OCI-LY3 (cell line): ENCODE measurements at regions not wholly inside any gene's neighbourhood (a gene's known extent, or its start where the extent isn't known, plus 50 kb on each side); places are given as distances from the start of the nearest gene placed in this dataset.
"Not testable (repeated sequence)": the region's sequence is repeated elsewhere in the genome, so short reads cannot be mapped to it uniquely, and the experiment has no call there.

ENCODE experiments used
- H2AFZ ChIP-seq: fragments of 200-600, 300-600 bp; shearing (Covaris generic); 2 replicates; pipeline ENCODE4 v1.6.0; 2014; ENCODE audit warnings: antibody characterized with exemption, low read depth, low read length
- H3K27ac ChIP-seq: fragments of 200-600, 300-600 bp; sonication (generic); 2 replicates; pipeline ENCODE4 v1.5.1; 2014; ENCODE audit warnings: mild to moderate bottlenecking, low read length, moderate library complexity, mixed read lengths
- H3K27me3 ChIP-seq: fragments of 200-600, 300-600 bp; sonication (generic); 2 replicates; pipeline ENCODE4 v1.6.1; 2014; ENCODE audit warnings: low read depth, low read length, mixed read lengths
- H3K36me3 ChIP-seq: fragments of 200-600, 300-600 bp; sonication (generic); replicated peaks from 2 replicates; pipeline ENCODE3; 2014; ENCODE audit warnings: low read depth, low read length, mixed read lengths
- H3K4me1 ChIP-seq: fragments of 300-600, 200-600 bp; sonication (generic); 2 replicates; pipeline ENCODE4 v1.6.1; 2014; ENCODE audit warnings: low read length, mixed read lengths
- H3K4me2 ChIP-seq: fragments of 200-600, 300-600 bp; sonication (generic); 2 replicates; pipeline ENCODE4 v1.6.1; 2014; ENCODE audit warnings: low read length, mixed read lengths
- H3K4me3 ChIP-seq: fragments of 300-600, 200-600 bp; sonication (generic); 2 replicates; pipeline ENCODE4 v1.5.1; 2014; ENCODE audit warnings: antibody characterized with exemption, mild to moderate bottlenecking, low read length, moderate library complexity
- H3K79me2 ChIP-seq: fragments of 300-600, 200-600 bp; shearing (Covaris generic); 2 replicates; pipeline ENCODE4 v1.6.1; 2014; ENCODE audit warnings: mild to moderate bottlenecking, low read length, mixed read lengths
- H3K9ac ChIP-seq: fragments of 300-600, 200-600 bp; shearing (Covaris generic); 2 replicates; pipeline ENCODE4 v1.6.0; 2014; ENCODE audit warnings: mild to moderate bottlenecking, low read length, moderate library complexity
- H3K9me3 ChIP-seq: fragments of 200-600, 300-600 bp; shearing (Covaris generic); 2 replicates; pipeline ENCODE4 v1.6.1; 2014; ENCODE audit warnings: low read length, mixed read lengths; ENCODE audit not compliant: insufficient read depth
- H4K20me1 ChIP-seq: fragments of 200-600, 300-600 bp; sonication (generic); 2 replicates; pipeline ENCODE4 v1.6.1; 2016; ENCODE audit warnings: low read length, mixed read lengths; ENCODE audit not compliant: insufficient read depth
- CTCF ChIP-seq: fragments of 200-600, 300-600 bp; sonication (generic); IDR thresholded peaks from 2 replicates; pipeline ENCODE4 v1.5.1; 2014; ENCODE audit warnings: antibody characterized with exemption, low read length, low read depth
- EZH2phosphoT487 ChIP-seq: fragments of 200-600 bp; shearing (Covaris generic); IDR thresholded peaks from 2 replicates; pipeline ENCODE4 v1.6.1; 2018; ENCODE audit warnings: antibody characterized with exemption, mixed run types, low read depth

- Histone ChIP-seq H3K4me2 (no peak overlapping the region), H3K27ac (no peak overlapping the region), H3K9me3 (no peaks in the 10 kb centered on the region), H3K79me2 (no peaks in the 10 kb centered on the region), H3K4me3 (no peak overlapping the region), H3K4me1 (no peaks in the 10 kb centered on the region), H3K27me3 (peaks cover 3% of the 10 kb centered on the region; the same call in 1 of the 2 replicates), H3K36me3 (no peaks in the 10 kb centered on the region), H3K9ac (no peak overlapping the region), H4K20me1 (no peaks in the 10 kb centered on the region), H2AFZ (no peak overlapping the region)
- TF ChIP-seq EZH2phosphoT487: no peak
- TF ChIP-seq CTCF: no peak
These were observed 404.8 kb downstream of the HLX start for GRCh38 chr1:221284028-221284427.

GRCh38 chr1:221284991-221285390 is 405.7 kb downstream of the HLX start:
- H3K9ac ChIP-seq, H3K27ac ChIP-seq, H3K4me3 ChIP-seq, H3K9me3 ChIP-seq, H3K36me3 ChIP-seq, H3K4me1 ChIP-seq, H3K79me2 ChIP-seq, H4K20me1 ChIP-seq, H2AFZ ChIP-seq, H3K4me2 ChIP-seq, H3K27me3 ChIP-seq: not testable (repeated sequence)

- H3K27ac ChIP-seq, H3K4me2 ChIP-seq, H2AFZ ChIP-seq, H3K9me3 ChIP-seq, H4K20me1 ChIP-seq, H3K4me3 ChIP-seq, H3K79me2 ChIP-seq, H3K4me1 ChIP-seq, H3K36me3 ChIP-seq, H3K27me3 ChIP-seq, H3K9ac ChIP-seq: not testable (repeated sequence)
These were observed 406.4 kb downstream of the HLX start for GRCh38 chr1:221285458-221286210.

GRCh38 chr1:221286399-221286798 is 407.2 kb downstream of the HLX start:
- Histone ChIP-seq H4K20me1 (no peaks in the 10 kb centered on the region), H2AFZ (no peak overlapping the region), H3K9me3 (no peaks in the 10 kb centered on the region), H3K79me2 (no peaks in the 10 kb centered on the region), H3K36me3 (no peaks in the 10 kb centered on the region), H3K4me3 (no peak overlapping the region), H3K4me1 (no peaks in the 10 kb centered on the region), H3K27ac (no peak overlapping the region), H3K4me2 (no peak overlapping the region), H3K9ac (no peak overlapping the region), H3K27me3 (peaks cover 3% of the 10 kb centered on the region; the same call in 1 of the 2 replicates)
- no peak for TF ChIP-seq CTCF
- no peak for TF ChIP-seq EZH2phosphoT487

GRCh38 chr1:221289103-221289502 is 409.9 kb downstream of the HLX start:
- no peak overlapping the region for H2AFZ ChIP-seq
- no peak overlapping the region for H3K4me2 ChIP-seq
- H3K27ac ChIP-seq: no peak overlapping the region
- H3K9ac ChIP-seq: no peak overlapping the region
- no peaks in the 10 kb centered on the region for H3K36me3 ChIP-seq
- H3K79me2 ChIP-seq: no peaks in the 10 kb centered on the region
- no peaks in the 10 kb centered on the region for H3K4me1 ChIP-seq
- H3K27me3 ChIP-seq: no peaks in the 10 kb centered on the region
- H4K20me1 ChIP-seq: no peaks in the 10 kb centered on the region
- no peak overlapping the region for H3K4me3 ChIP-seq
- H3K9me3 ChIP-seq: no peaks in the 10 kb centered on the region
- TF ChIP-seq CTCF (no peak), EZH2phosphoT487 (no peak)
